IMR-90 (cell line): ENCODE measurements at regions not wholly inside any gene's neighbourhood (a gene's known extent, or its start where the extent isn't known, plus 50 kb on each side); places are given as distances from the start of the nearest gene placed in this dataset.

Experiments
- MAZ ChIP-seq: IDR thresholded peaks from 2 replicates; pipeline ENCODE4 v1.6.1; 2012; ENCODE audit warnings: low read depth, mild to moderate bottlenecking, low read length, improper control_type of control experiment, moderate library complexity, borderline replicate concordance
- NFE2L2 ChIP-seq: fragments of 150-350 bp; IDR thresholded peaks from 2 replicates; pipeline ENCODE4 v1.6.1; 2016; ENCODE audit warnings: low read depth, mild to moderate bottlenecking, low read length
- POLR2A ChIP-seq: IDR thresholded peaks from 2 replicates; pipeline ENCODE4 v1.6.1; 2012; ENCODE audit warnings: mild to moderate bottlenecking, low read depth, low read length
- RAD21 ChIP-seq: IDR thresholded peaks from 2 replicates; pipeline ENCODE4 v1.6.1; 2012; ENCODE audit warnings: low read length, improper control_type of control experiment
- RCOR1 ChIP-seq: IDR thresholded peaks from 2 replicates; pipeline ENCODE4 v1.6.1; 2012; ENCODE audit warnings: mild to moderate bottlenecking, low read length, improper control_type of control experiment; ENCODE audit not compliant: insufficient replicate concordance
- SMC3 ChIP-seq: fragments of 150-350 bp; IDR thresholded peaks from 2 replicates; pipeline ENCODE4 v1.6.1; 2016; ENCODE audit warnings: low read depth, mild to moderate bottlenecking, antibody characterized with exemption, low read length, moderate library complexity
- TF ChIP-seq, protein P1 (sequence below): conservative IDR thresholded peaks from 2 replicates; pipeline ENCODE4 v1.5.1; 2012; ENCODE audit warnings: mild to moderate bottlenecking, low read depth, low read length, improper control_type of control experiment
- TF ChIP-seq, protein P2 (sequence below): fragments of 150-350 bp; IDR thresholded peaks from 2 replicates; pipeline ENCODE4 v1.6.1; 2016; ENCODE audit warnings: low read depth, mild to moderate bottlenecking, low read length, moderate library complexity, borderline replicate concordance

DNA sequence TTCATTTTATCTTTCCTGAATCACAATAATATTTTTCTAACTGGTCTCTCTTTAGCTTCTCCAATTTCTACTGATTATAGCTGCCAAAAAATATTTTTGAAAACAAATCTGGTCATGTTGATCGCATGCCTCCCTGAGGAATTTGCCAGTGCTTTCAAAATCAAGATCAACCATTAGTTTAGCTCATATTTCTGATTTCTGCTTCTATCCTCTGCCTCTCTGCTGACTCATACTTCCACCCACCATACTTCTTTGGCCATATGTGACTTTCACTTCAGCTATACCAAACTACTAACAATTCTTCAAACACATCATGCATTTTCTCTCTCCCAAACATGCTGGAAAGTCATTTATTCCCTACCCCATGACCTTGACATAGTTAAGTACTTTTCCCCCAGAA is 636.5 kb downstream of the TLE1 start:
- no peak for TF ChIP-seq POLR2A
- TF ChIP-seq, protein P1, sequence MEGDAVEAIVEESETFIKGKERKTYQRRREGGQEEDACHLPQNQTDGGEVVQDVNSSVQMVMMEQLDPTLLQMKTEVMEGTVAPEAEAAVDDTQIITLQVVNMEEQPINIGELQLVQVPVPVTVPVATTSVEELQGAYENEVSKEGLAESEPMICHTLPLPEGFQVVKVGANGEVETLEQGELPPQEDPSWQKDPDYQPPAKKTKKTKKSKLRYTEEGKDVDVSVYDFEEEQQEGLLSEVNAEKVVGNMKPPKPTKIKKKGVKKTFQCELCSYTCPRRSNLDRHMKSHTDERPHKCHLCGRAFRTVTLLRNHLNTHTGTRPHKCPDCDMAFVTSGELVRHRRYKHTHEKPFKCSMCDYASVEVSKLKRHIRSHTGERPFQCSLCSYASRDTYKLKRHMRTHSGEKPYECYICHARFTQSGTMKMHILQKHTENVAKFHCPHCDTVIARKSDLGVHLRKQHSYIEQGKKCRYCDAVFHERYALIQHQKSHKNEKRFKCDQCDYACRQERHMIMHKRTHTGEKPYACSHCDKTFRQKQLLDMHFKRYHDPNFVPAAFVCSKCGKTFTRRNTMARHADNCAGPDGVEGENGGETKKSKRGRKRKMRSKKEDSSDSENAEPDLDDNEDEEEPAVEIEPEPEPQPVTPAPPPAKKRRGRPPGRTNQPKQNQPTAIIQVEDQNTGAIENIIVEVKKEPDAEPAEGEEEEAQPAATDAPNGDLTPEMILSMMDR = no peak
- TF ChIP-seq MAZ = no peak
- TF ChIP-seq RAD21 = no peak
- no peak for TF ChIP-seq RCOR1
- no peak for TF ChIP-seq SMC3
- TF ChIP-seq NFE2L2 = peak; percentile 24; the same call in 1 of the 2 replicates
- TF ChIP-seq, protein P2, sequence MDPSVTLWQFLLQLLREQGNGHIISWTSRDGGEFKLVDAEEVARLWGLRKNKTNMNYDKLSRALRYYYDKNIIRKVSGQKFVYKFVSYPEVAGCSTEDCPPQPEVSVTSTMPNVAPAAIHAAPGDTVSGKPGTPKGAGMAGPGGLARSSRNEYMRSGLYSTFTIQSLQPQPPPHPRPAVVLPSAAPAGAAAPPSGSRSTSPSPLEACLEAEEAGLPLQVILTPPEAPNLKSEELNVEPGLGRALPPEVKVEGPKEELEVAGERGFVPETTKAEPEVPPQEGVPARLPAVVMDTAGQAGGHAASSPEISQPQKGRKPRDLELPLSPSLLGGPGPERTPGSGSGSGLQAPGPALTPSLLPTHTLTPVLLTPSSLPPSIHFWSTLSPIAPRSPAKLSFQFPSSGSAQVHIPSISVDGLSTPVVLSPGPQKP = no peak
